Keratinocyte (primary cell): ENCODE measurements at regions not wholly inside any gene's neighbourhood (a gene's known extent, or its start where the extent isn't known, plus 50 kb on each side); places are given as distances from the start of the nearest gene placed in this dataset.

Experiments
- DNase-seq: peaks from one replicate; pipeline ENCODE4 v3.0.0-alpha.2; 2011; ENCODE audit warnings: low read depth, missing footprints, low spot score
- FAIRE-seq: peaks from 2 replicates; lab custom pipeline; 2011; peaks lifted over from hg19 to GRCh38; lab: Jason Lieb, UNC
- H2AFZ ChIP-seq: 2 replicates; pipeline ENCODE4 v1.6.0; 2012; ENCODE audit warnings: low read length, control low read depth, inconsistent platforms; ENCODE audit not compliant: control insufficient read depth
- H3K27ac ChIP-seq: 2 replicates; pipeline ENCODE4 v1.5.1; 2011; ENCODE audit warnings: low read length; ENCODE audit not compliant: control insufficient read depth, insufficient read depth
- H3K27me3 ChIP-seq: 3 replicates; pipeline ENCODE4 v1.6.0; 2011; ENCODE audit warnings: low read length; ENCODE audit not compliant: control insufficient read depth, insufficient read depth; ENCODE audit errors: extremely low read depth
- H3K36me3 ChIP-seq, 2 experiments: 2 replicates in 1 of 2; 3 replicates in 1 of 2; pipeline ENCODE4 v1.5.1; 2011; ENCODE audit warnings: low read length in 2 of 2, mild to moderate bottlenecking in 1 of 2; ENCODE audit not compliant: control insufficient read depth in 2 of 2, insufficient read depth in 2 of 2; ENCODE audit errors: extremely low read depth in 1 of 2
- H3K4me1 ChIP-seq: 3 replicates; pipeline ENCODE4 v1.5.1; 2011; ENCODE audit warnings: low read length; ENCODE audit not compliant: control insufficient read depth, insufficient read depth; ENCODE audit errors: extremely low read depth
- H3K4me2 ChIP-seq: 3 replicates; pipeline ENCODE4 v1.6.0; 2011; ENCODE audit warnings: low read depth, low read length; ENCODE audit not compliant: control insufficient read depth, insufficient read depth; ENCODE audit errors: extremely low read depth
- H3K4me3 ChIP-seq, 3 experiments: fragments of 200-600 bp in 1 of 3; sonication (generic) in 1 of 3; 2 replicates in 2 of 3; 3 replicates in 1 of 3; pipeline ENCODE4 v1.5.1; 2011 to 2016; ENCODE audit warnings: low read length in 3 of 3, mild to moderate bottlenecking in 3 of 3, control low read depth in 2 of 3, inconsistent platforms in 1 of 3, low read depth in 1 of 3, mixed read lengths in 1 of 3, mixed run types in 1 of 3, moderate library complexity in 1 of 3; ENCODE audit not compliant: control insufficient read depth in 2 of 3, insufficient read depth in 2 of 3; ENCODE audit errors: extremely low read depth in 1 of 3
- H3K79me2 ChIP-seq: 2 replicates; pipeline ENCODE4 v1.6.0; 2012; ENCODE audit warnings: low read length; ENCODE audit not compliant: control insufficient read depth, insufficient read depth
- H3K9ac ChIP-seq: 3 replicates; pipeline ENCODE4 v1.6.0; 2011; ENCODE audit warnings: low read length; ENCODE audit not compliant: control insufficient read depth, insufficient read depth; ENCODE audit errors: extremely low read depth
- H3K9me1 ChIP-seq: 3 replicates; pipeline ENCODE4 v1.6.0; 2011; ENCODE audit warnings: low read length; ENCODE audit not compliant: control insufficient read depth, insufficient read depth; ENCODE audit errors: extremely low read depth
- H3K9me3 ChIP-seq: 2 replicates; pipeline ENCODE4 v1.5.1; 2012; ENCODE audit warnings: low read depth, low read length; ENCODE audit not compliant: control insufficient read depth
- H4K20me1 ChIP-seq: 3 replicates; pipeline ENCODE4 v1.6.0; 2011; ENCODE audit warnings: low read length; ENCODE audit not compliant: control insufficient read depth, insufficient read depth; ENCODE audit errors: extremely low read depth
- CTCF ChIP-seq, 3 experiments: IDR thresholded peaks in 1 of 3; conservative IDR thresholded peaks in 1 of 3; optimal IDR thresholded peaks in 1 of 3; 2 replicates in 2 of 3; 3 replicates in 1 of 3; pipeline versions ENCODE3 to v1.5.1; 2011; ENCODE audit warnings: low read length in 3 of 3, mild to moderate bottlenecking in 3 of 3, moderate library complexity in 2 of 3, control low read depth in 1 of 3, inconsistent platforms in 1 of 3; ENCODE audit not compliant: insufficient read depth in 2 of 3; ENCODE audit errors: extremely low read depth in 1 of 3
- EZH2 ChIP-seq: IDR thresholded peaks from one replicate; pipeline ENCODE4 v1.6.1; 2012; ENCODE audit warnings: inconsistent platforms, mild to moderate bottlenecking, low read length, moderate library complexity
- dilution Hi-C: fragments of 300-500 bp; cut with MboI; formaldehyde crosslinking; loops from one replicate; pipeline ENCODE4 v1.7.0; 2020; ENCODE audit warnings: low sequenced_read_pairs; ENCODE audit not compliant: extremely low pct_ligation_motif_present

- no peaks in the 10 kb centered on the region for H3K27me3 ChIP-seq
- no peak overlapping the region for H3K9ac ChIP-seq
- FAIRE-seq, result no peak
- no peak overlapping the region for H3K4me2 ChIP-seq
- H2AFZ ChIP-seq, result no peak overlapping the region
- no peaks in the 10 kb centered on the region for H4K20me1 ChIP-seq
- dilution Hi-C loops, result no loop called here
- H3K9me1 ChIP-seq, result no peaks in the 10 kb centered on the region
- no peak for TF ChIP-seq CTCF (optimal IDR thresholded peaks at IDR 0.05 in 1 of 3, IDR thresholded peaks at IDR 0.05 in 1 of 3, conservative IDR thresholded peaks at IDR 0.05 in 1 of 3; ENCODE audit: extremely low read depth in 1 of 3, insufficient read depth in 2 of 3, low read length in 3 of 3)
- TF ChIP-seq EZH2, result no peak
- no peaks in the 10 kb centered on the region for H3K36me3 ChIP-seq
- H3K4me3 ChIP-seq, result no peak overlapping the region
- no peaks in the 10 kb centered on the region for H3K9me3 ChIP-seq
- no peak for DNase-seq
- no peaks in the 10 kb centered on the region for H3K79me2 ChIP-seq
- no peak overlapping the region for H3K27ac ChIP-seq
- H3K4me1 ChIP-seq, result no peaks in the 10 kb centered on the region
Measured at GRCh38 chr9:129399634-129399990, 221.3 kb downstream of the C9orf50 start.

DNA sequence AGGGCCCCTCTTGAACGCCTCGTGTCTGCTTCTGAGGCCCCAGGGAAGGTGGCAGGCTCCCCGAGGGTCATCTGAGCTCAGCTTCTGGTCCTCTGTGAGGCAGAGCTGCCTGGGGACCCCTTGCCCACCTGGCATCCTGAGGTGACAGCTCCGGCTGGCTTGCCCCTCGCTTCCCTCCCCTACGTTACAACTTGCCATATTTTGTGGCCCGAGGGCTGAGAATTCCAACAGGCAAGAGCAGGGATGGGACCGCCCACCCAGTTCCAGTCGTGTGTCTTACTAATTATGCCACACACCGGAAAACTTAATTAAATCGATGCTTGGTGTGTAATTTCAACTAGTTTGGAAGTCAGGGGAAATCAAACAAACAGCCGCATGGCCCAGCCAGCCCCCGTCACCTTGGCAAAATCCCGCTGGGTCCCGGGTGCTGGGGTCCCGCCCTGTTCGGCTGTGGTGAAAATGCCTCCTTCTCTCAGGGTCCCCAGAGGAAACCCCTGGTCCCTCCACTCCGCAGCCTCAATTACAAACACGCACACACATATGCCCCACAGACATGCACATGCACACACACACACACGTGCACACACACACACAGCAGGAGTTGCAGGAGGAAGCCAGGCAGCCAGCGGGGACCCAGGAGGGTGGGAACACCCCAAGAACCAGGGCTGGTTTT, 221.0 kb upstream of the IER5L start:
- no peaks in the 10 kb centered on the region for H4K20me1 ChIP-seq
- no peaks in the 10 kb centered on the region for H3K9me1 ChIP-seq
- FAIRE-seq, result no peak

More for the DNA sequence above, 221.0 kb upstream of the IER5L start:
- Histone ChIP-seq H3K4me3 (no peak overlapping the region), H3K79me2 (no peaks in the 10 kb centered on the region), H3K9ac (no peak overlapping the region), H2AFZ (no peak overlapping the region), H3K27ac (no peak overlapping the region), H3K9me3 (no peaks in the 10 kb centered on the region), H3K36me3 (no peaks in the 10 kb centered on the region), H3K27me3 (no peaks in the 10 kb centered on the region), H3K4me2 (no peak overlapping the region), H3K4me1 (no peaks in the 10 kb centered on the region)
- no peak for TF ChIP-seq CTCF (optimal IDR thresholded peaks at IDR 0.05 in 1 of 3, IDR thresholded peaks at IDR 0.05 in 1 of 3, conservative IDR thresholded peaks at IDR 0.05 in 1 of 3; ENCODE audit: extremely low read depth in 1 of 3, insufficient read depth in 2 of 3, low read length in 3 of 3)
- TF ChIP-seq EZH2, result no peak
- dilution Hi-C loops, result no loop called here
- no peak for DNase-seq
